Ascending aorta (tissue), 2 donors: ENCODE measurements at regions not wholly inside any gene's neighbourhood (a gene's known extent, or its start where the extent isn't known, plus 50 kb on each side); places are given as distances from the start of the nearest gene placed in this dataset.

Experiments
- DNase-seq, 2 donors: peaks; one replicate each; pipeline ENCODE4 v3.0.0-alpha.2; 2019; ENCODE audit warnings: low spot score in 2 of 2
- H3K27ac ChIP-seq, 2 donors: fragments of 200-600 bp; sonication (generic); one replicate each; pipeline ENCODE4 v1.5.1; 2016 to 2017; ENCODE audit warnings: mild to moderate bottlenecking in 1 of 2
- H3K27me3 ChIP-seq: fragments of 200-600 bp; sonication (generic); one replicate; pipeline ENCODE4 v1.5.1; 2017
- H3K36me3 ChIP-seq, 2 donors: fragments of 200-600 bp; sonication (generic); one replicate each; pipeline ENCODE4 v1.5.1; 2016
- H3K4me1 ChIP-seq, 2 donors: fragments of 200-600 bp; sonication (generic); one replicate each; pipeline ENCODE4 v1.5.1; 2016 to 2017; ENCODE audit warnings: mild to moderate bottlenecking in 1 of 2
- H3K4me3 ChIP-seq, 2 donors: fragments of 200-600 bp; sonication (generic); one replicate each; pipeline ENCODE4 v1.5.1; 2016 to 2017; ENCODE audit warnings: mild to moderate bottlenecking in 1 of 2
- H3K9me3 ChIP-seq, 2 donors: fragments of 200-600 bp; sonication (generic); one replicate each; pipeline ENCODE4 v1.5.1; 2016
- intact Hi-C: fragments of 100-400 bp; cut with DNase I; formaldehyde crosslinking; loops from one replicate; pipeline ENCODE4 v1.15.1; 2023
- TF ChIP-seq, protein P1 (sequence below), 3 experiments: fragments of 200-600 bp in 2 of 3; fragments of 450-650 bp in 1 of 3; sonication (generic) in 2 of 3; IDR thresholded peaks; one replicate each; pipeline ENCODE4 v1.5.1; 2016 to 2019; ENCODE audit warnings: antibody characterized with exemption in 3 of 3, mild to moderate bottlenecking in 1 of 3, moderate library complexity in 1 of 3

DNA sequence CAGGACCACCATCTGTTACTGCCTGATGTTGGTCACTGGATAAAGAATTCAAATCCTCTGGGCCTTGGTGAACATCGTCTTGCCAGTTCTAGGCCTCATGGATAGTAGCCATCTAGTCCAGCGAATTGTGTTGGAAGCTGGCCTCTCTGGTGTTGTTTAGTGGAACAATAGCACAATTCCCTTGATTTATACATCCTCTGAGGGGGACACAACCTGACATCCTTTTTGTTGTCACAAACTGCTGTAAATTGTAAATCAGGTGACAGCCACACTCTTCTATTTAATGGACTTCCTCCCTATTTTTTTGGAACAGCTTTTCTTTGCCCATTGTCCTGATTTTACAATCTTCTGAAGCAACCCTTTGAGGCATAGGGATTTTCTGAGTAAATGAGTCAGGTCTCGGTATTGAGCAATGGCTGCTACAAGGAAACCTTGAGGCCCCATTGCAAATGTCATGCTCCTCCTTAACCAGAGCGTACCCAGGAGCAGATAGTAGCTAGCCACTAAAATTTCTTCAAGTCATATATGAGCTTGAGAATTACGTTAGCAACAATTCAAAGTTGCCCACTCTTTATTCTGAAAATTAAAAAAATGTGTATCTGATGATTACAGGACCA is 263.3 kb downstream of the COG6 start:
- H3K27me3 ChIP-seq = no peaks in the 10 kb centered on the region
- TF ChIP-seq, protein P1, sequence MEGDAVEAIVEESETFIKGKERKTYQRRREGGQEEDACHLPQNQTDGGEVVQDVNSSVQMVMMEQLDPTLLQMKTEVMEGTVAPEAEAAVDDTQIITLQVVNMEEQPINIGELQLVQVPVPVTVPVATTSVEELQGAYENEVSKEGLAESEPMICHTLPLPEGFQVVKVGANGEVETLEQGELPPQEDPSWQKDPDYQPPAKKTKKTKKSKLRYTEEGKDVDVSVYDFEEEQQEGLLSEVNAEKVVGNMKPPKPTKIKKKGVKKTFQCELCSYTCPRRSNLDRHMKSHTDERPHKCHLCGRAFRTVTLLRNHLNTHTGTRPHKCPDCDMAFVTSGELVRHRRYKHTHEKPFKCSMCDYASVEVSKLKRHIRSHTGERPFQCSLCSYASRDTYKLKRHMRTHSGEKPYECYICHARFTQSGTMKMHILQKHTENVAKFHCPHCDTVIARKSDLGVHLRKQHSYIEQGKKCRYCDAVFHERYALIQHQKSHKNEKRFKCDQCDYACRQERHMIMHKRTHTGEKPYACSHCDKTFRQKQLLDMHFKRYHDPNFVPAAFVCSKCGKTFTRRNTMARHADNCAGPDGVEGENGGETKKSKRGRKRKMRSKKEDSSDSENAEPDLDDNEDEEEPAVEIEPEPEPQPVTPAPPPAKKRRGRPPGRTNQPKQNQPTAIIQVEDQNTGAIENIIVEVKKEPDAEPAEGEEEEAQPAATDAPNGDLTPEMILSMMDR (IDR thresholded peaks at IDR 0.05) = no peak

DNA sequence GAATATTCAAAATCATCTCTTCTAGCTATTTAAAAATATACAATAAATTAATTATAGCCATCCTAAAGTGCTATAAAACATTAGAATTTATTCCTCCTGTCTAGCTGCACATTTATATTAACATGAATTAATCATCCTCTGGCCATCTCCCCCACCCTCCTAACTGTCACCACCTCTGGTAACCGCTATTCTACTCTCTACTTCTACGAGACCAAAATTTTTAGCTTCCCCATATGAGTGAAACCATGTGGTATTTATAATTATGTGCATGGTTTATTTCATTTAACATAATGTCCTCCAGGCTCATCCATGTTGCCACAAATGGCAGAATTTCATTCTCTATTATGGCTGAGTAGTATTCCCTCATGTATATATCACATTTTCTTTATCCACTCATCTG is 265.2 kb downstream of the COG6 start:
- no peak for DNase-seq
- TF ChIP-seq, protein P1 (IDR thresholded peaks at IDR 0.05) = no peak
- H3K27ac ChIP-seq = no peak overlapping the region
- peaks cover 6 to 11% of the 10 kb centered on the region in 2 donors for H3K9me3 ChIP-seq
- H3K36me3 ChIP-seq = no peaks in the 10 kb centered on the region
- no peaks in the 10 kb centered on the region for H3K27me3 ChIP-seq
- H3K4me3 ChIP-seq = no peak overlapping the region
- intact Hi-C loops = no loop called here
- no peaks in the 10 kb centered on the region for H3K4me1 ChIP-seq

More for the DNA sequence above, 263.3 kb downstream of the COG6 start:
- no peak overlapping the region for H3K4me3 ChIP-seq
- DNase-seq = no peak
- H3K27ac ChIP-seq = no peak overlapping the region
- no peaks in the 10 kb centered on the region for H3K36me3 ChIP-seq
- no peaks in the 10 kb centered on the region for H3K4me1 ChIP-seq
- no peaks in the 10 kb centered on the region for H3K9me3 ChIP-seq
- intact Hi-C loops = no loop called here

DNA sequence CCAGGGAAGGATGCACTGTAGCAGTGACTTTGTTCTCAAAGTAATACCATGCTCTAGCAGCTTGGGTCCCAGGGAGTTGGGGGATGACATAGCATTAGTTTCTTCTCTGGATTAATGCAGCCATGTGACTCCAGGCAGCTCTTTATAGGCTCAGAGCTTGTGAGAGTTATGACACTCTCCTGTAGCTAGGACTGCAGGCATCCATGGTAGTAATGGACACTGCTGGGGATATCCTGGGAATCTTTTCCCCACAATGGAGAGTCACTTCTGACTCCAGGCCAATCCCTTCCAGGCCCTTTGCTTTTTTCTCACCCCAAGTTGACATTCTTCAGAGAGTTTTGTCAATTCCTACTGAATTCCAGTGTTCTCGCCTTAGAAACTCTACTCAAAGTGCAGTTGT is 270.9 kb downstream of the COG6 start:
- no peaks in the 10 kb centered on the region for H3K4me1 ChIP-seq
- intact Hi-C loops = no loop called here
- peaks cover 6 to 14% of the 10 kb centered on the region in 2 donors for H3K9me3 ChIP-seq
- DNase-seq = no peak
- no peak overlapping the region for H3K4me3 ChIP-seq
- H3K27me3 ChIP-seq = no peaks in the 10 kb centered on the region
- H3K36me3 ChIP-seq = no peaks in the 10 kb centered on the region
- no peak overlapping the region for H3K27ac ChIP-seq
- TF ChIP-seq, protein P1 (IDR thresholded peaks at IDR 0.05) = no peak

DNA sequence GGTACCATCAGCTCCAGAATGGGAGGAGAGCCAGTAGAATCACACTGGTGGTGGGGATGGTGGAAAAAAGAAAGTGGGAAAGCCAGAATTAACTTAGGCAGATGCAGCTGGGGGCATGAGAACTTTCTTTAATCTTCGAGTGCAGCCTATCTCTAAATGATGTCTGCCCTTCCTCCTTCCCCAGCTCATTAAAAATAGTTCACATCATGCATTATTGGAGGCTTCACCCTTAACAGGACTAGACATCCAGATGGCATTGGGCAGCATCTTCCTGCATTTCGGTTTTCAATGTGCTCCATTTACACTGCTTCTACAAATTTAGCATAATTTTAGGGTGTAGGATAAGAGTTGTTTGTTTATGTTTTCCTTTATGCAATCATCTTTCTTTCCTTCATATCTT is 272.8 kb downstream of the COG6 start:
- TF ChIP-seq, protein P1 (IDR thresholded peaks at IDR 0.05) = no peak
- no peak for DNase-seq
- Histone ChIP-seq H3K27ac (no peak overlapping the region), H3K36me3 (no peaks in the 10 kb centered on the region), H3K9me3 (peaks cover 6 to 14% of the 10 kb centered on the region in 2 donors), H3K4me3 (no peak overlapping the region), H3K27me3 (no peaks in the 10 kb centered on the region), H3K4me1 (no peaks in the 10 kb centered on the region)
- intact Hi-C loops = no loop called here

DNA sequence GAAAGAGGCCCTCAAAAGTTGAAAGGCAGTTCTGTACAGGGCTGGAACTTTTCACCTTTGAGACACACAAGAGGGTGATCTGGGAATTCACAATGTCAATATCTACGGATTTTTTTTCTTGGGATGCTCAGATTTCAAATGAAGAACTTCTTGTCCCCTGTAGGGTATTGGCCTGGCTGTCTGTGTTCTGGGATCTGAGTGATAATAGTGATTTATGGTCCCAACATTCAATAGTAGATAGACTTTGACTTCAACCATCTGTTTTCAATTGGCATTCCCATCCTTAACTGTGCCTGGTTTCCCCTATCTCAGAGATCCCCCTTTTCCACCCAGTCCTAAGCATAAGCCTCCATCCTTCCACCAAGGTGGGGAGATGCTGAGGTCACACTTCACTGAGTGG is 274.1 kb downstream of the COG6 start:
- no peak for DNase-seq
- intact Hi-C loops = no loop called here
- no peaks in the 10 kb centered on the region for H3K36me3 ChIP-seq
- TF ChIP-seq, protein P1 (IDR thresholded peaks at IDR 0.05) = no peak
- peaks cover 6 to 13% of the 10 kb centered on the region in 2 donors for H3K9me3 ChIP-seq
- no peaks in the 10 kb centered on the region for H3K4me1 ChIP-seq
- no peak overlapping the region for H3K4me3 ChIP-seq
- H3K27ac ChIP-seq = no peak overlapping the region
- no peaks in the 10 kb centered on the region for H3K27me3 ChIP-seq

DNA sequence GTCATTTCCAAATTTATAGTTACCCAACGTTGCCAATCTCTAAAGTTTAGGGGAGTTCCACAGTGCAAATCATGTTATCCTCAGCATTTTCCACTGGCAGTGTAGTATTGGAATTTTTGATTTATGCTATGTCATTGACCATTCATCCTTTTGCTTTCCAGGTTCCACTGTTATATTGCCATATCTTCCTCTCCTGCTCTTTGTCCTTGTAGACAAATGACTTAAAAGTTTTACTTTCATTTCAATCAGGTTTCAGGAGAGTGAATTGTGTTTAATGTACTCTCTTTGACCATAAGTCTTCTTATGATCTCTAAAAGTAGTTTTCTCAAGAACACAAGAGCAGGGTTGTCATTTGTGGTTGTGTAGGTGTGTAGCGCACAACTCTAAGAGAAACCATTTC is 274.6 kb downstream of the COG6 start:
- Histone ChIP-seq H3K9me3 (peaks cover 4 to 8% of the 10 kb centered on the region in 2 donors), H3K4me1 (no peaks in the 10 kb centered on the region), H3K27me3 (no peaks in the 10 kb centered on the region), H3K4me3 (no peak overlapping the region), H3K27ac (no peak overlapping the region), H3K36me3 (no peaks in the 10 kb centered on the region)
- TF ChIP-seq, protein P1 (IDR thresholded peaks at IDR 0.05) = no peak
- intact Hi-C loops = no loop called here
- no peak for DNase-seq
